ENCODE measurements at regions not wholly inside any gene's neighbourhood (a gene's known extent, or its start where the extent isn't known, plus 50 kb on each side); places are given as distances from the start of the nearest gene placed in this dataset.

GRCh38 chr5:116377276-116378006 is 197.2 kb downstream of the SEMA6A start:
- TF ChIP-seq POLR2AphosphoS5 (IDR thresholded peaks at IDR 0.05) = no peak
- no peak for TF ChIP-seq POLR2A (IDR thresholded peaks at IDR 0.05)

Measured in prostate gland (tissue), 1 donor.